SU-DHL-6 (cell line): ENCODE measurements at regions not wholly inside any gene's neighbourhood (a gene's known extent, or its start where the extent isn't known, plus 50 kb on each side); places are given as distances from the start of the nearest gene placed in this dataset.

ENCODE experiments used
- CTCF ChIP-seq: fragments of 200-600 bp; sonication (generic); IDR thresholded peaks from one replicate; pipeline ENCODE4 v1.5.1; 2017; ENCODE audit warnings: antibody characterized with exemption, mild to moderate bottlenecking, low read length, moderate library complexity; ENCODE audit not compliant: insufficient read depth, poor library complexity, severe bottlenecking
- EZH2phosphoT487 ChIP-seq: fragments of 200-600 bp; sonication (generic), shearing (Covaris generic); conservative IDR thresholded peaks from 2 replicates; pipeline ENCODE4 v1.6.1; 2018; ENCODE audit warnings: mild to moderate bottlenecking, antibody characterized with exemption, low read length, moderate library complexity, mixed read lengths

DNA sequence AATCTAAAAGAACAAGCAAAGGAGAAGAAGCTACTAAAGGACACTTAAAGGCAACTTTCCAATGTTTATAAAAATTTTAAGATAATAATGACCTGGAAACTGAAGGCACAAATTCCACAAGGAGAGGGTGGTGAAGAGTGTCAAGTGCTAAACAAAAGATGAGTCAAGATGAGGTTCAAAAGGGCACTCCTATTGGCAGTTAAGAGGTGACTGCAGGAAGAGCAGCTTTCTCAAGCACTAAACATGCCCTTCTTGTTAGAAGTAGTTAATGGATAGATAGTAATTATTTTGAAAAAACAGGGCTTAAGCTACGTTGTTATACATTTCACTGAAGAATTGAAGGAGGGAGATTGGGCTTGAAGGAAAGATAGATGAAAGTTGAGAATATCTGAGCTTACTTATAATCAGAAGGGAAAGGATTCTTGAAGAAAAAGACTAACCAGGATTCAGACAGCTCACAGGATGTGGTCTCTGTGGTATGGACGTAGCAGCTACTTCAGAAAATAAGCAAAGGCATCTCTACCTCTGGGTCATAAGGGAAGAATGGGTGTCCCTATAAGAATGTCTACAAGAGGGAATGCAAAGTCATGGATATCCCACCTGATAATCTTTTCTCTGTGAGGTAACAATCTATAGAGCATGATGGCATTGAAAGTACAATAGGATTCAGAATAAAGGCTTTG is 454.7 kb upstream of the SLC39A10 start:
- no peak for TF ChIP-seq CTCF
- no peak for TF ChIP-seq EZH2phosphoT487
